DND-41 (cell line): ENCODE measurements at regions not wholly inside any gene's neighbourhood (a gene's known extent, or its start where the extent isn't known, plus 50 kb on each side); places are given as distances from the start of the nearest gene placed in this dataset.

Experiments
- ATAC-seq: fragments of 200-7000 bp; cut with Tn5 transposase; 3 replicates; pipeline ENCODE4 v1.9.1; 2021; ENCODE audit warnings: low read depth; ENCODE audit not compliant: insufficient read depth
- DNase-seq: peaks from one replicate; pipeline ENCODE4 v3.0.0-alpha.2; 2020
- H2AFZ ChIP-seq: 2 replicates; pipeline ENCODE4 v1.6.0; 2012; ENCODE audit warnings: low read depth, low read length
- H3K27ac ChIP-seq: 2 replicates; pipeline ENCODE4 v1.5.1; 2012; ENCODE audit warnings: low read length, inconsistent platforms
- H3K27me3 ChIP-seq: fragments of 200-600 bp; sonication (generic); 2 replicates; pipeline ENCODE4 v1.6.0; 2012; ENCODE audit warnings: low read length, mild to moderate bottlenecking, inconsistent platforms; ENCODE audit not compliant: insufficient read depth, poor library complexity
- H3K36me3 ChIP-seq: 2 replicates; pipeline ENCODE4 v1.5.1; 2012; ENCODE audit warnings: low read length, inconsistent platforms; ENCODE audit not compliant: insufficient read depth
- H3K4me1 ChIP-seq: 2 replicates; pipeline ENCODE4 v1.5.1; 2012; ENCODE audit warnings: mild to moderate bottlenecking, low read length; ENCODE audit not compliant: insufficient read depth
- H3K4me2 ChIP-seq: 2 replicates; pipeline ENCODE4 v1.6.0; 2012; ENCODE audit warnings: mild to moderate bottlenecking, moderate library complexity, low read length, inconsistent platforms; ENCODE audit not compliant: insufficient read depth
- H3K4me3 ChIP-seq, 2 experiments: fragments of 200-600 bp in 1 of 2; shearing (Covaris generic) in 1 of 2; 2 replicates each; pipeline ENCODE4 v1.5.1; 2012 to 2016; ENCODE audit warnings: inconsistent platforms in 2 of 2, low read length in 2 of 2, mild to moderate bottlenecking in 2 of 2, low read depth in 1 of 2, moderate library complexity in 1 of 2
- H3K79me2 ChIP-seq: 2 replicates; pipeline ENCODE4 v1.6.0; 2012; ENCODE audit warnings: low read length, inconsistent platforms; ENCODE audit not compliant: insufficient read depth
- H3K9ac ChIP-seq: 2 replicates; pipeline ENCODE4 v1.6.0; 2012; ENCODE audit warnings: low read depth, mild to moderate bottlenecking, inconsistent platforms, low read length, moderate library complexity
- H3K9me3 ChIP-seq: 2 replicates; pipeline ENCODE4 v1.5.1; 2012; ENCODE audit warnings: low read length, moderate library complexity, mild to moderate bottlenecking, inconsistent platforms; ENCODE audit not compliant: insufficient read depth, severe bottlenecking
- H4K20me1 ChIP-seq: 2 replicates; pipeline ENCODE4 v1.6.0; 2012; ENCODE audit warnings: low read length; ENCODE audit not compliant: insufficient read depth
- EZH2 ChIP-seq: IDR thresholded peaks from 3 replicates; pipeline ENCODE4 v1.6.1; 2012; ENCODE audit warnings: borderline replicate concordance, low read depth, mild to moderate bottlenecking, moderate library complexity, low read length, inconsistent platforms; ENCODE audit not compliant: severe bottlenecking
- TF ChIP-seq, protein P1 (sequence below): IDR thresholded peaks from 2 replicates; pipeline ENCODE4 v1.5.1; 2012; ENCODE audit warnings: borderline replicate concordance, low read length, moderate library complexity, mild to moderate bottlenecking; ENCODE audit not compliant: poor library complexity, severe bottlenecking; ENCODE audit errors: extremely low read depth

DNA sequence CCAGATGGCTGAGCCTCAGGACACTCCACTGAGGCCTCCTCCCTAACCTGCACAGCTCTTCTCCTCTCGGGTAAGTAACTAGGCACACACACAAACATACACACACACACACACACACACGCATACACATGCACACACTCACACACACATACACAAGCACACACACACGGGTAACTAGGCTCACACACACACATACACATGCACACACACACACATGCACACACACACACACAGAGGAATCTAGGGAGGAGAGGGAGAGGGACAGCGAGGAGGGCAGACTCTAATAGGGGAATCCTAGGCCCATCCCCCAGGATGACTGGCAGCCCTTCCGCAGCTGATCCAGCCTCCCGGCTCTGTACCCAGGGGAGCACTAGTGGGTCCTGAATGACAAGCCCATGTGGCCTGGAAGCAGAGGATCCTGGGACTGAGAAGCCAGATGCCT lies 177.4 kb upstream of the LINGO1 start:
- Histone ChIP-seq H3K36me3 (no peaks in the 10 kb centered on the region), H3K4me3 (no peak overlapping the region), H3K27me3 (no peaks in the 10 kb centered on the region), H3K79me2 (no peaks in the 10 kb centered on the region), H3K27ac (no peak overlapping the region), H4K20me1 (no peaks in the 10 kb centered on the region), H3K4me1 (no peaks in the 10 kb centered on the region), H3K9me3 (no peaks in the 10 kb centered on the region), H3K4me2 (no peak overlapping the region), H2AFZ (no peak overlapping the region), H3K9ac (no peak overlapping the region)
- TF ChIP-seq EZH2, result no peak
- TF ChIP-seq, protein P1, sequence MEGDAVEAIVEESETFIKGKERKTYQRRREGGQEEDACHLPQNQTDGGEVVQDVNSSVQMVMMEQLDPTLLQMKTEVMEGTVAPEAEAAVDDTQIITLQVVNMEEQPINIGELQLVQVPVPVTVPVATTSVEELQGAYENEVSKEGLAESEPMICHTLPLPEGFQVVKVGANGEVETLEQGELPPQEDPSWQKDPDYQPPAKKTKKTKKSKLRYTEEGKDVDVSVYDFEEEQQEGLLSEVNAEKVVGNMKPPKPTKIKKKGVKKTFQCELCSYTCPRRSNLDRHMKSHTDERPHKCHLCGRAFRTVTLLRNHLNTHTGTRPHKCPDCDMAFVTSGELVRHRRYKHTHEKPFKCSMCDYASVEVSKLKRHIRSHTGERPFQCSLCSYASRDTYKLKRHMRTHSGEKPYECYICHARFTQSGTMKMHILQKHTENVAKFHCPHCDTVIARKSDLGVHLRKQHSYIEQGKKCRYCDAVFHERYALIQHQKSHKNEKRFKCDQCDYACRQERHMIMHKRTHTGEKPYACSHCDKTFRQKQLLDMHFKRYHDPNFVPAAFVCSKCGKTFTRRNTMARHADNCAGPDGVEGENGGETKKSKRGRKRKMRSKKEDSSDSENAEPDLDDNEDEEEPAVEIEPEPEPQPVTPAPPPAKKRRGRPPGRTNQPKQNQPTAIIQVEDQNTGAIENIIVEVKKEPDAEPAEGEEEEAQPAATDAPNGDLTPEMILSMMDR, result no peak
- ATAC-seq (no peak), DNase-seq (no peak)

DNA sequence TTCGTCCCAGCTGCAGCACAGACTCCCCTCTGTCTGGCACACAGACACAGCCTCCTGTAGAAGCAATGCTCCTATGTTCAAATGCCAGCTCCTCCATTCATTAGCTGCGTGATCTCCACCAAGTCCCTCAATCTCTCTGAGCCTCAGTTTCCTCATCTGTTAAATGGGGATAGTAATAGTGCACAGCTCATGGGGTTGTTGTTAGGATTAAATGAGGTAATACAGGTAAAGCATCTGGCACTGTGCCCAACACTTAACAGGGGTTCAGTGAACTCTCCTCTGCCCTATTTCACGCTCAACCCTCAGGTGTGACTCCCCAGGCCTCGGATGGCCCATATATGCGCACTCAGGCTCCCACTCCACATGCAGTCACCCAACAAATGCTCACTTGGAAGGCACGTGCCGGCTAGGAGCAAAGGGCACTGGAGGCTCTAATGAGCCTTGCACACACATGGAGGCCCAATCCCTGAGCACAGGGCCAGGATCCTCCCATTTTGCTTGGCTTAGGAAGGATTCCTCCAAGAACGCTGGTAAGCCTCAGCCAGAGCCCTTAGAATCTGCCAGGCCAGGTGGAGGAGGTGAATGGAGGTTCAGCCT lies 176.0 kb upstream of the LINGO1 start:
- Histone ChIP-seq H3K9me3 (no peaks in the 10 kb centered on the region), H3K4me2 (no peak overlapping the region), H4K20me1 (no peaks in the 10 kb centered on the region), H3K36me3 (no peaks in the 10 kb centered on the region), H3K4me1 (no peaks in the 10 kb centered on the region), H3K79me2 (no peaks in the 10 kb centered on the region), H2AFZ (no peak overlapping the region), H3K27me3 (no peaks in the 10 kb centered on the region), H3K27ac (no peak overlapping the region), H3K4me3 (no peak overlapping the region), H3K9ac (no peak overlapping the region)
- no peak for DNase-seq
- no peak for TF ChIP-seq EZH2
- TF ChIP-seq, protein P1, result no peak
- ATAC-seq, result no peak

DNA sequence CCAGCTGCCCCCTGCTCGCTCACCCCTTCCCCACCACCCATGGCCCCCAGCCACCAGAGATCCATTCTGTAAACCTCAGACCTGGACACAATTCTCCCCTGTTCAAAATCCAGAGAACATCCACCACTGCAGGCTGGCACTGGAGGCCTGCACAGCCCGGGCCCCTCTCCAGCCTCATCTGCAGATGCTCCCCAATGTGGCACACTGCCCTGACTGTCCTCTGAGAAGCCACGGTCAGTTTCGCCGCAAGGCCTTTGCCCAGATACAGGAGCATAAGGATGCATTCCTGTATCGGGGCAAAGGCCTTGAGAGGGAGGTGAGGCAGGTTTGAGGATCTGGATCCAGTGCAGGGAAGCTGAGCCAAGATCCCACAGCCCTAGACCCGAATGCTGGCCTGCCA lies 175.4 kb upstream of the LINGO1 start:
- H3K36me3 ChIP-seq, result no peaks in the 10 kb centered on the region
- H3K79me2 ChIP-seq, result no peaks in the 10 kb centered on the region
- no peak for TF ChIP-seq EZH2
- TF ChIP-seq, protein P1, result no peak
- no peak for ATAC-seq
- no peak overlapping the region for H3K4me2 ChIP-seq
- H4K20me1 ChIP-seq, result no peaks in the 10 kb centered on the region
- H3K27me3 ChIP-seq, result no peaks in the 10 kb centered on the region
- H3K4me3 ChIP-seq, result no peak overlapping the region
- no peak overlapping the region for H2AFZ ChIP-seq
- no peak overlapping the region for H3K9ac ChIP-seq
- no peak for DNase-seq
- H3K27ac ChIP-seq, result no peak overlapping the region
- H3K9me3 ChIP-seq, result no peaks in the 10 kb centered on the region
- H3K4me1 ChIP-seq, result no peaks in the 10 kb centered on the region

DNA sequence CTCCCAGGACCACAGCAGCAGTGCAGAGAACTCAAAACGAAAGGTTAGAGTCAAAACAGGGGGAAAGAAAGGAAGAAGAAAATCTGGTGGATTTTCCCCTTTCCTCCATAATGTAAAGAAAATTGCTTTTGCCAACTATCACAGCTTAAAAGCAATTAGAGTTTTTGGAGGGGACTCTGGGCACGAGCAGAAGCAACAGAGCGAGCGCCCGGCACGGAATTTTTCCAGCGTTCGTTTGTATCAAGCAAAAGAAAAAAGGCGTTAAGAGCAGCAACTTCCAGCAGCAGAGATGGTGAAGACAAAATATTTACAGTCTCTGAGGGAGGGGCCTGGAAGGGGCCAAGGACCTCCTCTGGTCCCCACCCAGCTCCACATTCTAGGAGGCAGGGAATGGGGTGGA lies 174.9 kb upstream of the LINGO1 start:
- no peaks in the 10 kb centered on the region for H3K36me3 ChIP-seq
- H3K4me2 ChIP-seq, result no peak overlapping the region
- H2AFZ ChIP-seq, result no peak overlapping the region
- H3K9ac ChIP-seq, result no peak overlapping the region
- ATAC-seq (no peak), DNase-seq (no peak)
- H3K9me3 ChIP-seq, result no peaks in the 10 kb centered on the region
- H3K27ac ChIP-seq, result no peak overlapping the region
- no peak overlapping the region for H3K4me3 ChIP-seq
- no peaks in the 10 kb centered on the region for H3K79me2 ChIP-seq
- TF ChIP-seq, protein P1, result no peak
- no peak for TF ChIP-seq EZH2
- H4K20me1 ChIP-seq, result no peaks in the 10 kb centered on the region
- H3K27me3 ChIP-seq, result no peaks in the 10 kb centered on the region
- H3K4me1 ChIP-seq, result no peaks in the 10 kb centered on the region
